NAMALWA (cell line): ENCODE measurements at regions not wholly inside any gene's neighbourhood (a gene's known extent, or its start where the extent isn't known, plus 50 kb on each side); places are given as distances from the start of the nearest gene placed in this dataset.
A peak's percentile ranks its signal among the peaks of the same experiment; 100 is the strongest.
"Not testable (repeated sequence)": the region's sequence is repeated elsewhere in the genome, so short reads cannot be mapped to it uniquely, and the experiment has no call there.

ENCODE experiments used
- DNase-seq: peaks from one replicate; pipeline ENCODE4 v3.0.0-alpha.2; 2015; ENCODE audit warnings: low spot score

DNA sequence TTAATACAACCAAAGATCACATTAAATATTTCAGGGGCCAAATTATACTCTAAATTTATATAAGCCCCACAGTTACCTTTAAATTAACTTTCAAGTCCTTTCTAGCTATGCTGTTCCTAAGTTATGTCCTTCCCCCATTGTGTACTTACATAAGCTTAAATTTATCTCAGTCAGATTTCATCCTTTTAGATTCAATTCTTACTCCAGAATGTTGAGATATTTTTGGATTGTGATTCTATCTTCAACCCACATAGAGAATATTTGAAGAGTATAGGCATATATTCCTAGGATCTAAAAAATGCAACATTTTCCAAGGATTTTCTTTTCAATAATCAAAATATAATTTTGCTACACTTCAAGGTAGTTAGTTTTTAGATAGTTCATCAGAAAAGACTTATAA is 242.8 kb downstream of the KCNE4 start:
- no peak for DNase-seq

GRCh38 chr2:223297788-223298187 is 245.8 kb downstream of the KCNE4 start:
- no peak for DNase-seq

DNA sequence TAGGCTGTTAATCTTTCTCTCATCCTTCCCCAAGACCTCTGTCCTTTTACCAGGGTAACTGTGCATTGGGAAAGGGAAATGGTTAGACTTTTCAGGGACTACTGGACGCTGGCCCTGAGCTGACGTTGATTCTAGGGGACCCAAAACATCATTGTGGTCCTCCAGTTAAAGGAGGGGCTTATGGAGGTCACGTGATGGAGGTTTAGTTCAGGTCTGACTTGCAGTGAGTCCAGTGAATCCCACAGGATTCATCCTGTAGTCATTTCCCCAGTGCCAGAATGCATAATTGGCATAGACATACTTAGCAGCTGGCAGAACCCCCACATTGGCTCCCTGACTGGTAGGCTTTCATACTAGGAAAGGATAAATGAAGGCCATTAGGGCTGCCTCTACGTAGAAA is 246.3 kb downstream of the KCNE4 start:
- not testable (repeated sequence) for DNase-seq

- DNase-seq: no peak
These were observed 248.3 kb downstream of the KCNE4 start for GRCh38 chr2:223300326-223300725.

GRCh38 chr2:223306371-223306770 is 254.4 kb downstream of the KCNE4 start:
- DNase-seq: peak; percentile 50

GRCh38 chr2:223311889-223312680 is 260.1 kb downstream of the KCNE4 start:
- DNase-seq: no peak

- no peak for DNase-seq
These were observed 261.1 kb downstream of the KCNE4 start for GRCh38 chr2:223313101-223313500.

DNA sequence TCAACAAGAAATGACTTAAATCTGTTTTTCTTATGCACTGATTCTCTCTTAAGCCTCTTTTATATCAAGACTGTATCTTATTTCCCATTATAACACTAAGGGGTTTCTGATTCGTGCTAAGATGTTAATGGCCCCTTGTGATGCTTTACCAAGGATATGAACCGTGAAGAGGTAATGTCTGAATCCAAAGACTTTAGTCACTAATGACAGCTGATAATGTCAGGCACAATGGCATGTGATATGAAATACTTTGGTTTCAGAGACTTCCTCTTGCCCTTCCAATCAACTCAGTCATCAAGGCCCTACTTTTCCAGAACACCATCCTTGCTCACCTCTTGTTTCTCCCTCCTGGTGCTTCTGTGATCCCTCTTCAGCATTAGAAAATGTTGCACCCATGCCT is 262.8 kb downstream of the KCNE4 start:
- DNase-seq: no peak

DNA sequence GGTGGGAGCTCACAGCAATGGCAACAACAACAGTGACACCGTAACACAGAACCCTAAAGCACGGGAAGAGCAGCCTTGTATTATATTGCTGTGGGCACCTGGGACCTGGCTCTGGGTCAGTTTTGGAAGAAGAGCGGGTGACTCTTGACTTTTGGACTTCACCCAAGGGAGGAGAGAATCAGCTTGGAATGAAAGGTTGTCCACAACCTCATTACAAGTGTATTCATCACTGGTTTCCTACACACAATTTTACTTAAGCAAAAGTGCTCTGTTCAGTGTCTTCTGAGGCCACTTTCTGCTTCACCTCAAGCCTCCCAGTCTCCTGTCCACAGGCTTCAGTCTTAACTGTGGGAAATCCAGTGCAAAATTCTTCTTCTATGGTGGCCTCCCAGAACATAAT is 263.8 kb downstream of the KCNE4 start:
- DNase-seq: no peak

DNA sequence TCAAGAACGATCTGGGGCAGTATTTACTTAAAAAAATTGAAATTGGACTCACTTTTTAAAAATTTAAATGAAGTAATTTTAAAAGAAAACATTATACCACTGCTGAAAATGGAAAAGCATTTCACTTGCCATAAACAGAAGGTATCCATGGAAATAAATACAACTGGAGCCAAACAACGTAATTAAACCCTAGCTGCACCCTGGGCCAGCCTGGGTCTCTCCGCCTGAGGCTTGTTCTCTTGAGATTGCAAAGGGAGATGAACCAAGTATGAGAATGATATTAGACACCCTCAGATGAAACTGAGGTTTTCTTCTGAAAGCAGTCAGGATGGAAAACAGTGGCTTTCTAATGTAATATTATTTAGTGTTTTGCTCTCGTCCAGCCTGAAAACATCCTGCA is 264.4 kb downstream of the KCNE4 start:
- no peak for DNase-seq

GRCh38 chr2:223319601-223320000 is 267.6 kb downstream of the KCNE4 start:
- DNase-seq: no peak

DNA sequence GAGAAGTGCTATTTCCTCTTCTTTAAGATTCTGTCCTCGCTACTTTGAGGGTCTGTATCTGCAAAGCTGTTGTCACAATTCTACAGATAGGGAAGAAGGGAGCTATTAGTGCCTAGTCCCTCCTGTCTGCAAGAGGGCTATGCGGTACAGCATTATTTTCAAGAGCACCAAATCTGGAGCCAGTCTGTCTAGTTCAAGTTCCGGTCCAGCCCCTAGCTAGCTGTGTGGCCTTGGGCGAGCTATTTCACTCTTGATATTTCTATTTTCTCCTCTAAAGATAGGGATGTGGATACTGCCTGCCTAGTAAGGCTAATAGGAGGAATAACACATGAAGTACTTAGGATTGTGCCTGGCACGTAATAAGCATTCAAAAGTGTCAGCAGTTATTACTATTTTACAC is 272.4 kb downstream of the KCNE4 start:
- no peak for DNase-seq

GRCh38 chr2:223328578-223328977 is 273.6 kb downstream of the SCG2 start:
- DNase-seq: no peak

DNA sequence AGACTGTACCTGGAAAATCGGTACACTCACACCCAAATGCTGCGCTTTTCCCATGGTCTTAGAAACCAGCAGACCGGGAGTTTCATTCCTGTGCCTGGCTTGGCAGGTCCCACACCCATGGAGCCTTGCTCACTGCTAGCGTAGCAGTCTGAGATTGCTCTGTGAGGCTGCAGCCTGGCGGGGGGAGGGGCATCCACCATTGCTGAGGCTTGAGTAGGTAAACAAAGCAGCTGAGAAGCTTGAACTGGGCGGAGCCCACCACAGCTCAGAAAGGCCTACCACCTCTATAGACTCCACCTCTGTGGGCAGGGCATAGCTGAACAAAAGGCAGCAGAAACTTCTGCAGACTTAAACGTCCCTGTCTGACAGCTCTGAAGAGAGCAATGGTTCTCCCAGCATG is 271.4 kb downstream of the SCG2 start:
- DNase-seq: not testable (repeated sequence)

- no peak for DNase-seq
These were observed 264.1 kb downstream of the SCG2 start for GRCh38 chr2:223338016-223338415.

DNA sequence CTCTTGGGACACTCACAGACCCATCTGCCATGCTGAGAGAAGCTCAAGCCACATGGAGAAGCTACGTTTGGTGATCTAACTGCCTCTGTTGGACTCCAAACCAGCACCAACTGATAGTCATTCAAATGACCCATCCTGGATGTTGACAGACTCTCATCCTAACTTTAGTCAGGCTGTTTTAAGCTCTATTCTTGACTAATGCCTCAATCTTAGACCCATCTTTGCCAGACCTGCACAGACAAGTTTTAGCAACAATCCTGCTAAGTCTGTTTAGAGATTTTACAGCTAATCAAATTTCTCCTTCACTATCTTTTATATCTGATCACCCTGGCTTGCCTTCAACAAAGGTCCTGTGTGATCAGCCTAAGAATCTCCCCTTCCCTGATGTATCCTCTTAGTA is 245.1 kb downstream of the SCG2 start:
- no peak for DNase-seq

DNA sequence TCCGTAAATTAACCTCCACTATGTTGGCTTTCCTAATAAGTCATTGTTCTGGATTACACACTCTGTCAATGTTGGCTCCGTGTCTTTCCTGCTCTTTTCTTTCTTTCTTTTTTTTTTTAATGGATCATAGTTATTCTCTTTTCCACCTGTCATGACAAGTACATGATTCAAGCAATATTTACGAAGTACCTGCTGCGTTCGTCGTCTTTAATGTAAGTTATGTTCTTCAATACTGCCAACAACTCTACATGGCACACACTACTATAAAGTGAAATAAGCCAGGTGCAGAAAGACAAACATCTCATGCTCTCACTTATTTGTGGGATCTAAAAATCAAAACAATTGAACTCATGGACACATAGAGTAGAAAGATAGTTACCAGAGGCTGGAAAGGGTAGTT is 239.1 kb downstream of the SCG2 start:
- no peak for DNase-seq

DNA sequence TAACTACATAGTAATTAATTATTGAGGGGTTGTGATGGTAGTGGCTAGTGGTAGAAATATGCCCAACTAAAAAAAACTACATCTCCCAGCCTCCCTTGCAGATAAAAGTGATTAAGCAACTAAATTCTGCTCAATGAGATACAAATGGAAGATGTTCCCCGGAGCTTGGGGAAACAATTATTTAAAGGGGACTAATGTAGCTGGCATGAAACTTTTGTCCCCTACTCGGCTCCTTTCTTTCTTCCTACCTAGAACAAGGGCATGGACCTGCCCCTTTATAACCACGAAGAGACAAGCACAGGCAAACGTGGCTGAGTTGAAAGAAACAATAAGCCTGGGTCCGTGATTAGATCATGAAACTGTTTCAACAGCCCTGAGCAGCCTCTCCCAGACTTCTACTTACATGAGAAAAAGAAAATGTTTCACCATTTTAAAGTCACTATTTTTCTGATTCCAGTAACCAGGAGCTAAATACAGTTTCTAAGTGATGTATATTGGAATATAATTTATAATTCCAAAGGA is 236.9 kb downstream of the SCG2 start:
- DNase-seq: no peak

DNA sequence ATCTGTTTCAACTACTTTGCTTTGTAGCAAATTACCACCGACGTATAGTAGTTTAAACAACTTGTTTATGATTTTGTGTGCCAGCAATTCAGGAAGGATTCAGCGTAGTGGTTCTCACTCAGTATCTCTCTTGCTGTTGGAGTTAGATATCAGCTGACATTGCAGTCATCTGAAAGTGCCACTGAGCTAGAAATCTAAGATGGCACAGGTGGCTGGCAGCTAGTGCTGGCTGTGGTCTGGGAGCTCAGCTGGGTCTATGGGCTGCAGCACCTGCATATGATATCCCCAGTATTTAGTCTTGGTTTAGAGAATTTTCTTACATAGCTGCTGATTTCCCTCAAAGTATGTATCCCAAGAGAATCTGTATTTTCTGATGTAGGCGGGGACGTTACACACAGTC is 235.6 kb downstream of the SCG2 start:
- no peak for DNase-seq

- no peak for DNase-seq
These were observed 233.7 kb downstream of the SCG2 start for GRCh38 chr2:223368481-223368880.

- no peak for DNase-seq
These were observed 232.3 kb downstream of the SCG2 start for GRCh38 chr2:223369889-223370288.

DNA sequence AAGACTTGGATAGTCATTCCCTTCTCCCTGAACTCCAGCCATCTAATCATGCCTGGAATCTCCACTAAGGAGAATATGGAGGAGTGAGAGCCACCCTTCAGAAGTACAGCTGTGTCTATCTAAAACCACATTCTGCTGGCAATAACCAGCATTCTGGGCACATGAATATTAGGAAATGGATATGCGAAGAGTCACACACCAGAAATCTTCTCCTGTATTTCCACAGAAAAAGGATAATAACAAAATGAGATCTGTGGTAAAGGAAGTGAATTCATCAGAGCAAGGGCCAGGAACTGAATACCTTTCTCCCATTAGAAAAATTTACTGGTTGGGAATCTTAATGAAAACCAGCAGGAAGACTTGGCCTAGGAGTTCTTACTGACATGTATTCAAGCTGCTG is 218.8 kb downstream of the SCG2 start:
- no peak for DNase-seq

DNA sequence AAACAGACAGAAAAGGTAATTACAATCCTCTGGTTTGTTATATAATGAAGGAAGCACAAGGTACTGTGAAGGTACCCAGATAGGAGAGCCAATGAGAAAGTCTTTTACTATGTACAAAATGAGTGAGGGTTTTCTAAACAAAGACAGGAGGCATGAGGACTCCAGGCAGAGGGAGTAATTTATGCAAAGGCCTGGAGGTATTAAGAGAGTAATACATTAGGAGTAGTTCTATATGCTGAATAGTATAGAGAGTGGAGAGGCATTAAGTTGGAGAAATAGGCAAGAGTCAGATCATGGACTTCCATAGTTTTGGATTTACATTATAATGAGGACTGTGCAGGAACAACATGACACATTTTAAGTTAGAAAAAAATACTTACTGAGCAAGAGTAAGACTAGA is 216.0 kb downstream of the SCG2 start:
- DNase-seq: no peak

- no peak for DNase-seq
These were observed 215.2 kb downstream of the SCG2 start for GRCh38 chr2:223386984-223387383.
